NCI-H345 treated with DMSO at 0.1 percent for 48 hours (cell line): ENCODE measurements at regions not wholly inside any gene's neighbourhood (a gene's known extent, or its start where the extent isn't known, plus 50 kb on each side); places are given as distances from the start of the nearest gene placed in this dataset.

Experiments used
- DNase-seq: peaks from one replicate; lab custom pipeline; 2025; ENCODE audit not compliant: unreplicated experiment; lab: John Stamatoyannopoulos, UW

DNA sequence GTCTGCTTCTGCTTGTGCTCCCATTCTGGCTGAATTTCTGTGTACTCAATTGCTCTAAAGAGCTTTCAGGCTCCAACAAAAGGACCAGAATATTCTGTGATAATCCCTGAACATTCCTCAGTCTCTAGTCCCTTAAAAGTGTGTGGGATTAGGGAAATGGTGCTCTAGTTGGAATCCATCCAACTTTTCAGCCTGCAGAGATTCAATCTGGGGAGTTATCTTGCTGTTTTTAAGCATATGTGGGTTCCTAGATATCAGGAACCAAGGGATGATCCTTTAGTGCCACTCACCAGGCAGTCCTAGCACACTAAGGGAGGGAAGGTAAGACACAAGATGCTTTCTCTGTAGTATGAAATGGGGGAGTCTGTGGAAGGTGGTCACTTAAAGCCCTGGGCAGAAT, 140.3 kb upstream of the SLC1A4 start:
- DNase-seq = no peak

DNA sequence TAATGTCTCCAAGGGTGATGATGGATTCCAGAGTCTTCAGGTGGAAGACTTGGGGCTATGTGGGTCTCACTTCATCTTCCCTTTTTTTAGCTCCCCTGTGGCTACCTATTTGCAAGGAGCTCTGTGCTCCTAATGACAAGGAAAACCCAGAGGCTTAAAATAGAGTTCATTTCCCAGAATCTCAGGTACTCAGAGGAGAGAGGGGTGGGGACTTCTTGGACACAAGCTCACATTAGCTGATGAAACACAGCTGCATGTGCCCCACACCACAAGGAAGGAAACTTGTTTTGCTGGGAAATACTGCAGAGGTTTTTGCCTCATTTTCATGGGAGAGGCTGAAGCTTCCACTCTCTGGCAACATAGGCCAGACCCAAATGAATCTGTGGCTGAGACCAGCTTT, 138.6 kb upstream of the SLC1A4 start:
- DNase-seq = no peak

DNA sequence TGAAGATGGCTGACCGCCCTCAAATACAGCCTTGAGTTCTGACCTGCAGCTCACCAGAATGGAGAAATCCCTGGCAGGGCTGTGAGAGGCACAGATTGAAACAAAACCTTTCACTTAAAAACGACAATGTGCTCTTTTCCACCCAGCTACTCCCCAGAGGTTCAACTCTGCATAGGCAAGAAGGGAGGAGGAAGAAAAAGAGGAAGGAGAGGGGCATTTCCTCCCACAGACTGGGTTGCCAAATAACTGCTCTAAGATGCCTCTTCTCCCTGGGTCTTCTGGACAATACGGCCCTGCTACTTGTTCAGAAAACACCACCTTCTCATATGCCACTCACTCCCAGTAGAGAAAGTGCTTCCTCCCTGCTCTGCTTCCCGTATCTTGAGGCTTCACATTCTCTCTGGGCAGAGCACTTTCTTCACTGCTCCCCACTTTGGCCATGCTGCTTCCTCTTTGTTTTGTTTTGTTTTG, 136.4 kb upstream of the SLC1A4 start:
- DNase-seq = no peak

DNA sequence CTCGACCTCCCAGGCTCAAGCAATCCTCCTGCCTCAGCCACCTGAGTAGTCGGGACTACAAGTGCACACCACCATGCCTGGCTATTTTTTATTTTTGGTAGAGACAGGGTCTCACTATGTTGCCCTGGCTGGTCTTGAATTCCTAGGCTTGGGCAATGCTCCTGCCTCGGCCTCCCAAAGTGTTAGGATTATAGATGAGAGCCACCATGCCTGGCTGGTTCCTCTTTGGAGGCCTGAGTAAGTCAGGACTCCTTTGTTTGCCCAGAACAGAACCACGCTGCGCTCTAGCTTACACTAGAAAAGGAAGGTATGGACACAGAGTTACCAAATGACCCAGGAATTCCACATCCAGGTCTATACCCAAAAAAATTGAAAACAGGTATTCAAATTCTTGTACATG, 135.9 kb upstream of the SLC1A4 start:
- DNase-seq = no peak

DNA sequence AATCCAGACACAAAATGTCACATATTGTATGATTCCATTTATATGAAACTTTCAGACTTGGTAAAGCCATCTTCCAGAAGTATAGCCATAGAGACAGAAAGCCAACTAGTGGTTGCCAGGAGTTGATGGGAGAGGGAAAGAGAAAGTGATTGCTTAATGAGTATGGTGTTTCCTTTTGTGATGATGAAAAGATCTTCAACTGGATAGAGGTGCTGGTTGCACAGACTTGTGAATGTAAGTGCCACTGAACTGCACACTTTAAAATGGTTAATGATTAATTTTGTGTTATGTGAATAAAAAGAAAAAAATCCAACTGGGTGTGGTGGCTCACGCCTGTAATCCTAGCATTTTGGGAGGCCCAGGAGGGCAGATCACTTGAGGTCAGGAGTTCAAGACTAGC, 135.3 kb upstream of the SLC1A4 start:
- DNase-seq = no peak

DNA sequence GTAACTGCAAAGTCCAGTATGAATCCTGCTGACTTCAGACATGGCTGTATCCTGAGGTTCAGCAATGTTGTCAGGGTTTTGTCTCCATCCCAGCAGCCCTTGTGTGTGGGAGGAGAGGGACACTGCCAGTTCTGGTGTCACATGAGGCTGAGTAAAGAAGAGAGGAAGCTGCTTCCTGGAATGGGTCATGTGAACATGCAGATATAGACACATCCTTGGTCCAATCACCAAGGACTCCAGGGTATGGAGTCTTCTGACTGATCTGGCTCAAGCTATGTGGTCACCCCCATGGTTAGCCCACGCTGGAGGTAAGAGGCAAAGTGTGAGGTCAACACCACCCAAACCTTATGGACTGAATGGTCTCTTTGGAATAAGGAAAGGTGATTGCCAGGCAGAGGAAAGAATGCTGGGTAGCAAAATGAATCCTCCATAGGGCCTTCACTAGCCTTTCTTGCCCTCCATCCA, 134.4 kb upstream of the SLC1A4 start:
- no peak for DNase-seq

DNA sequence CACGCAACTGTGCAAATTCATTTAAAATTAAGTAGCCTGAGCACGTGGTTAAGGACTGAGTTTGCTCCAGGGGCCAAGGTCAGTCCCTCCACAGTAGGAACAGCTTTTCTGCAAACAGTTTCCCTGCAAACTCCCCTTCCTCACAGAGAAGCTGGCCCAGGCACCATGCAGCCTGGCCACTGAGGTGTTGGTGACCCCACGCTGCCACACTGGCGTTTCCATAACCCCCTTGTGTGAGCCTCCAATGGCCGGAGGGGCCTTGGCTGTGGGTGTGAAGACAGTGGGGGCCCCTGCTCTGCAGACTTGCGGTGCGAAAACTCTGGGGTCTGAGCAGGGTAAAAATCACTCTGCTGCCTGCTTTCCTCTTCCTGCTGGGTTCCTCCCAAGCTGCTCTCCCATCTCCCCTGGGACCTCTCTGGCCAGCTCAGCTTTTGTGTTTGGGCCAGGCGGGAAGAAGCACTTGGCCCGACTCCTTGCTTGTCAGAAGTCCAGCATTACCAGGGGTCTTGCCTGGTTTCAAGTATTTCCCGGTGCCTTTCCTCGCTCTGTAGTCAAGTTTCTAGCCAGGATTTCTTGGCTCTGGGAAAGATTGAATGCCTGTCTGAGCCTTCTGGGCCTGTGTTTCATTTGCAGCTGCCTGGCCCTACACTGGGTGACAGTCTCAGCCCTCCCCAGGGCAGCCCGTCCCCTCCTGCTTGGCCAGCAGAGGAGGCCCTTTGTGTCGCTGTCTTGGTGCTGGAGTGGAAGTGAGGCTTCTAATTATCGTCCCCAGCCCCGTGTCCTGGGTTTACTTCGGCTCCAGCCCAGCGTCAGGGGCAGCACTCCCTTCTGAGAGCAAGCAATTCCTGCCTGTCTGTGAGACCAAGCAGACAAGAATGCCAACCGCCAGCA, 131.4 kb upstream of the SLC1A4 start:
- no peak for DNase-seq

DNA sequence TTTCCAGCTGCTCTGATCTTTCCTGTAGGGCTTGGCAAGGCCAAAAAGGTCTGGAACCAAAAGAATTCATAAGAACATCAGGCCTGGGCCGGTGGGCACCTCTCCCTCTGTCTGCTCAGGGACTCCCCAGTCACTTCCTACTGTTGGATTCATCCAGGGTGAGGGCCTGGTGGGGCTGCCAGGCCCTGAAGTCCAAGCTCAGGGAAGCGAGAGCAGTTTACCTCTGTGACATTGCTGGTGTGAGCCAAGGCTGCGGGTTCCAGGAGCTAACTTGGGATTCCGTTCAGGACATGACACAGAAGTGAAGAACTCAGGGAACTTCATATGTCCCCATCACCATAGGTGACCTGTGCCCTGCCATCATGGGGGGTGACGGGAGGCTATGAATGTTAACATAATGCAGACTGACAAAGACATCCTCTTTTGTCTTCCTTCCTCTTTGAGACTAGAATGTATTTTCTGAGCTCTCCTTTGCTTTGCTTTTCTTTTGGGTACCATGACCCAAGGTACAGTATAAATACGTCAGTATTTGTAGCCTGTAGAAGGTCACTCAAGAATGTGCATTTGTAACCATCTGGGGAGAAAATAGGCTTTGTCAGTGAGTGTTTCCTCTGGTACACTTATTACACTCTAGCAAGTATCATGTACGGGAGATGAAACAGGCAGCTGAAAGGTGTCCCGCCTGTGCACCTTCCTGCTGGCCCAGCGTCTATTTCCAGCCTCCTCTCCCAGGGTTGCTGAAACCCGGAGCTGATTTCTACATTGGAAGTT, 130.5 kb upstream of the SLC1A4 start:
- no peak for DNase-seq

DNA sequence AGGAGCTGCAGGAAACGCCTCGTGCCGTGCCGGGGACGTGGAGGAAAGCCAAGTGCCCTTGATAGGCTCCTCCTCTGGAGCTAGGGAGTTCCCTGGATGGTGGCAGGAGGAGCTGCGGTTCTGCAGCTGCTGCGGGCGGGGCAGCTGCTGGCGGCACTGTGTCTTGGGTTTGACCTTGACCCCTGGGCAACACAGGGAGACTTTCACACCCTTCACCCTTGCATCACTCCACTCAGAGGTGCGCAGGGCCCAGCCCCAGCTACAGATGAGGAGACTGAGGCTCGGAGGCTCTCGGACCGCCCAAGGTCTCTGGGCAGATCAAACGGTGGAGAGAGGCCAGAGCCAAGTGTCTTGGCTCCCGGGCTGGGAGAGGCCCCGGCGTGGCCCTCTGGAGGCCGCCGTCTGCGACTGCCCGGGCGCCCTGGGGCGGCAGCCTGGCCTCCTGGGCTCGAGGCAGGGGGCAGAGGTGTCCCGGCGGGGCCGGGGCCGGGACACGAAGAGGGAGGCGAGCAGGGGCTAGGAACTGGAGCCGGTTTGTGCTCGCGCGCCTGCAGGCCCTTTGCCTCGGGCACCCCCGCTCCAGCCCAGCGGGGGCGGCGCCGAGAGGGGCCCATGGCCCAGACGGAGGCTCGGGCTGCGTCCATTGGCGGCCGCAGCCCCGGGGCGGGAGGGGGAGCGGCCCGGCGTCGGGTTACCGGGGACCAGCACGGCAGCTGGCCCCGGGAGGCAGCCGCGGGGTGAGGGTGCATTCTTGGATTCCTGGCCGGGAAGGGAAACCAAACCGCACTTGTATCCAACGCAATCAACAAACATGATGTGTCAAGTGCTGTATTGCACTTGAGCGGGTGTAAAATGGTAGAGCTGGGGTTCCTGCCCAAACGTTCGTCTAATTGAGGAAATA, 129.6 kb upstream of the SLC1A4 start:
- DNase-seq = peak; percentile 28

DNA sequence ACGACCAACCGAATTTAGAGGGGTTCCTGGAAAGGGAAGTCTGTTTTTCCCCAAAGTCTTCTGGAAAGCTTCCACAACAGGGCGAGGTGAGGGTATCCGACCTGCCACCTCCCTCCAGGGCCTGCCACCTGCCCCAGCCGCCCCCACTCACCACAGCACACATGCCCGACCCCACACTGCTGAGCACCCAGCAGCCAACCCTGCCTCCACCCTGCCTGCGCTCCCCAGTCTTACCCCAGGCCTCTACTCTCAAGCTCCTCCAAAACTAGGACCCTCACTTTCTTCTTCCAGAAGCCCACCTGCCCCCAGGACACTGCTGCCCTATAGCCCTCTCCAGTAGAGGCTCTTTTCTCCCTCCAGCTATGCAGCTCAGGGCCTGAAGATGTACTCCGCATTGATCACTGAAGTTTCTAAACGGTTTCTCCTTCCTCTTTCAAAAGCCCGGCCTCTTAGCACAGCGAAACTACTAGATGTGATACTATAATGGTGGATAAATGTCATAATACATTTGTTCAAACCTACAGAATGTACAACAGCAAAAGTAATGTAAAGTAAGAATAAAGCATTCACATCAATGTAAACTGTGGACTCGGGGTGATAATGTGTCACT, 128.8 kb upstream of the SLC1A4 start:
- DNase-seq = no peak

DNA sequence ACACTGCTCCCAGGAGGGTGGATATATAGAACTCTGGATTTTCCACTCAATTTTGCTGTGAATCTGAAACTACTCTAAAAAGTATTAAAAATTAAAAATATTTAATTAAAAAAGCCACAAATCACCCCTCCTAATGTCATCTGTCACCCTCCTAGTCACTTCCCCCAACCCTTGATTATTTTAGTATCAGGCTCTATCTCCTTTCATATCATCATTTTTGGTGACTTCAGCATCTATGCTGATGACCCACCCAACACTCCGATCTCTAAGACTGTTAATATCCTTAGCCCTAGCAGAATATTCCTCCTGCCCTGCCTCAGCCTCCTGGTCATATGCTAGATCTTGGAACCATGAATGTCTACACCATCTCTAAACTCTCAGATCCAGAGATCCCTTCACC, 128.3 kb upstream of the SLC1A4 start:
- DNase-seq = no peak

DNA sequence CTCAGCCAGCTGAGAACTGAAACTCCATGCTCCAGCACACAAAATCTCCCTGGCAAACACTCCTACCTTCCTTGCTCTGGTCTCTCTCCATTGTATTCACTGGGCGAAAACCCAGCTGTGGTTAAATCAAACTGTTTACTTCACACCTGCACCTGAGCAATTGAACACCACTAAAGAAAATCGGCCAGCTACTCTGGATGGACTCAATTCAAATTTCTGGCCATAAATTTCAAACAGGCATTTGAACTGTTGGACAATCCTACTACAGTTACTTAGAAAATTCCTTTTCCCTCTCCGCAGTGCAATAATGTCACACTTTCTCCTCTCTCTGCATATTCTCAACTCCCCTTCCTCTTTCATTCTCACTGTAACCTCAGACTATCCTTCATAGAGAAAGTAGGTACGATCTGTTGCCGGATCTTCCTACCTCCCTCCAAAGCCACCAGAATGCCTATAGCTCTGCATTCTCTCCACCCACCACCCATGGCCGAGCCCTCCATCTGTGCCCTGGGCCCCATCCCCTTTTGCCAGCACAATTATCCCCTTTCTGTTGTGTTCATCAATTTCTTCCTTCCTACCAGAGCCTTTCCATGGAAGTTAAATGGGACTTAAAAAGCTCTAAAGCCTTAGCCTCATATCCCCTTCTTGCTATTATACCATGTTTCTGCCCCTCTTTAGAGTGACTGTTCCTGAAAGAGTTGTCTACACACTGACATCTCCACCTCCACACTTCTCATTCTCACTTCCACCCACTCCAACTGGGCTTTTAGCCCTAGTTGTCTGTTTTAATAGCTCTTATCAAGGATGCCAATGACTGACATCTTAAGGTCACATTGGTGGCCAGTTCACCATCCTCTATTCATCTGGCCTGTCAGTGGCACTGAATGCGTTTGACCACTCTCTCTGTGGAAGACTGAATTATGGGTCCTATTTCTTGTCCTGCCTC, 127.5 kb upstream of the SLC1A4 start:
- DNase-seq = no peak

DNA sequence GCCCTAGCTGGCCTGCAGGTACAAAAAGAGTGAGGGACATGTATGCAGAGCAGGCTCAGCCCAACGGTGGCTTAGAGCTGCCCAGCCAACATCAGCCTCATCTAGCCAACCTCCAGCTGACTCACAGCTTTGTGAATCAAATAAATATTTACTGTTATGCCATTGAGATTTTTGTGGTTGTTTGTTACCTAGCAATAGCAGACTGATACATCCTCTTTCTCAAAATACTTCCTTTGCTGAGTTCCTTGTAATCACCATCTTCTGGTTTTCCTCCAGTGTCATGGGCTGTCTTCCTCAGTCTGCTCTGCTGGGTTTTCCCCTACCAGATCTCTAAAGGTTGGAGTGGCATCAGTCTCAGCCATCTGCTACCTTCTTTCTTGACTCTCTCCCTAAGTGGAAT, 126.6 kb upstream of the SLC1A4 start:
- DNase-seq = no peak

DNA sequence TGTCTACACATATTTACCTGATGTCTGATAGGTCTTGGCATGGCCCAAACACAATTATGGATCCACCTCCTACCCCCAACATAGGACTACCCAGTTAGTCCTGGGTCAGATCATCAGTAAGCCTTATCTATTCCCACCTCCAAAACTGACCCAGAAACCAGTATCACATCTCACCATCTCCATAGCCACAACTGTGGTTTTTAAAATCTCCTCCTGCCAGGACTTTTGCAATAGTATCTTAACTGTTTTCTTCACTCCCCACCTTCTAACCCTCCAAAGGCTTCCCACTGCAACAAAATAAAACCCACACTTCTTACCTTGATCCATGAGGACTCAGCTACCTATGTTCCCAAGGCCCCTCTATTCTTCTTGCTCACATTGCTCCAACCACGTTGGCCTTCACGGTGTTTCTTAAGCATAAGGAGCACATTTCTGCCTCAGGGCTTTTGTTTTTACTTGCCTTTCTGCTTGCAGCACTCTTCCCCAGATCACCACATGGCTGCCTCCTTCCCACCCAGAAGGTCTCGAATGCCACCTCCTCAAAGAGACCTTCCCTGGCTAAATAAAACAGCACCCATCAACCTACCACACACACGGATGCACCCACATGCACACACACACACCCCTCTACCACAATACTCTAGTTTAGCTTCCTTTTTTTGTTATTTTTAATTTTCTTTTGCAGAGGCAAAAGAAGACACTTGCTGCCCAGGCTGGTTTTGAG, 125.9 kb upstream of the SLC1A4 start:
- no peak for DNase-seq

DNA sequence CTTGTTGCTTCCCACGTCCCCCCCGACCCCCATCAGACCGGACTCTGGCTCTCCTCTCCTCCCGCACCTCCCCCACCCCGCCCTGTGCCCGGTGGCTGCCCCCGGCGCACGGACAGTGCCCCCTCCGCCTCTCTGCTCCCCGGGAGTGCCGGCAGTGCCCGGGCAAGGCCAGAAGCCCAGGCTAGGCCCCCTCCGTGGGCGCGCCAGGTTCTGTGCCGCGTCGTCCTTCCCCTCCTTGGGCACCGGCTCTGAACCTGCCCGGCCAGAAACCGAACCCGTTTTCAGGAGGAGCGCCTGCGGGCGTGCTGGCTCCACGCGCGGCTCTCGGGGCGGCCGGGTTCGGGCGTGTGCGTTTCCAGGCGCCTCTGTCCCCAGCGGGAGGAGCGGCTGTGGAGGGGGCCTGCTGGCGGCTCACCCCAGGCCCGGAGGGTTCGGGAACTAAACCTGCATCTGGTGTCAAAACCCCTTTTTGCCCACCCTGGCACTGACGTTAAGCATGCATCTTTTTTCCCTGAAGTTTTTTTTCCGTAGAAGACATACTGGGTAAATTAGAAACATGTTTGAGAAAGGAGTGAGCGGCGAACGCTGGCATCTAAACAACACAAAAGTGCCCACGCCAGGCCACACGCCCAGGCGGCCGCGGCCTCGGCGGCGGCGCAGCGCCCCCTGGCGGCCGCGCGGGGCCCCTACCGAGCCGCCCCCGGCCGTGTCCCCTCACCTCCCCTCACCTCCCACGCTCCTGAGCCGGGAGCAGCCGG, 123.9 kb upstream of the SLC1A4 start:
- peak; percentile 30 for DNase-seq

DNA sequence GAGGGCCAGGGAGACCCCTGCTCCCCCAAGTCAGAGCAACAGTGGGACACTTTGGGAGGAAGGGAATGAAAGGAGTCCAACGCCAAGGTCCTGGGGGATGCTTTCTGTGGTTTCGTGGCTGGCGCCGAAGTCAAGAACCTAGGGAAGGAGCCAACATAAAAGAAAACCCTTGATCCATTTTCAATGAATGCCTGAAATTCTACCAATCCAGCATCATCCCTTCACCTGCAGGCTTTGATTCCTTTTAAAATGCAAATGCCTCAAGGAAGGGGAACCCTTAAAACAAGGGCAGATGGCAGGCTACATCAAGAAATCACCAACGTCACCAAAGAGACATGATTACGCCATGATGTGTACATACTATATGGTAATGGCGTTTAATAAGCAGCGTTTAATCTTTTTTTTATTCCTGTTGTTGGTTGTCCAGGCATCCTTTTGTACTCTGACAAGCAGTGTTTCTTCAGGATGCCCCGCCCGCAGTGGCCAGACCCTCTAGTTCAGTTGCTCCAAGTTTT, 123.3 kb upstream of the SLC1A4 start:
- no peak for DNase-seq

DNA sequence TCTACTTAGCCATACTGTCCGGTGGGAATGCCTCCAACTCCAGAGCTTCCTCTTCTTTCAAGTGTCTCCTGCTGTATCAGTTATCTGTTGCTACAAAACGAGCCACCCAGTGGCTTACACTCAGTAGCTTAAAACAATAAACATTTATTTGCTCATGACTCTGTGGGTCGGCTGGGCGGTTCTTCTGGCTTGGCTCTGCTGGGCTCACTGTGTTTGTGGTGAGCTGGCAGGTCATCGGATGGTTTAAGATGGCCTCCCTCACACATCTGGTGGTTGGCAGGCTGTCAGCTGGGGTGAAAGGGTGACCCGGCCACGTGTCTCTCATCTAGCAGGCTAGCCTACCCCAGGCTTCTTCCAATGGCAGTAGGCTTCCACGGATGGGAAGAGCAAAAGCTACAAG, 122.4 kb upstream of the SLC1A4 start:
- DNase-seq = no peak
